ENCODE measurements at regions not wholly inside any gene's neighbourhood (a gene's known extent, or its start where the extent isn't known, plus 50 kb on each side); places are given as distances from the start of the nearest gene placed in this dataset.

DNA sequence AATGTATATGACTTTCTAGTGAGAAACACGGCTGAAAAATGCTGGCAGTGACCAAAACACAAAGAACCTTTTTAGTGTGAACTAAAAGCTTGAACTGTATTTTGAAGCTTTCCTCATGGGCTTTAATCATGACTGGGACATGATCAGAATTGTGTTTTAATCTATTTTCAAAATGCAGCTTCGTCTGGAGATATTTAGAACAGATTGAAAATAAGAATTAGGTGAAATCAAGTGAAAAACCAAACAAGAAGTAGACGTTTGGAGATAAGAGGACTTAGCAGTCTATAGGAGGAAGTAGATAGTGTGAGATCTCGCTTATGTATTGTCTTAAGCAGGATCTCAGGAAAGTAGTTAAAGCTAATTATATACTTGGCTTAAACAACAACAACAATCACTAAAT is 865.4 kb upstream of the MBL2 start:
- TF ChIP-seq GATA2 (IDR thresholded peaks at IDR 0.05; ENCODE audit: low read depth, low read length) (no peak), GATA3 (IDR thresholded peaks at IDR 0.05; ENCODE audit: low read depth, low read length) (no peak)
